ENCODE measurements at regions not wholly inside any gene's neighbourhood (a gene's known extent, or its start where the extent isn't known, plus 50 kb on each side); places are given as distances from the start of the nearest gene placed in this dataset.

DNA sequence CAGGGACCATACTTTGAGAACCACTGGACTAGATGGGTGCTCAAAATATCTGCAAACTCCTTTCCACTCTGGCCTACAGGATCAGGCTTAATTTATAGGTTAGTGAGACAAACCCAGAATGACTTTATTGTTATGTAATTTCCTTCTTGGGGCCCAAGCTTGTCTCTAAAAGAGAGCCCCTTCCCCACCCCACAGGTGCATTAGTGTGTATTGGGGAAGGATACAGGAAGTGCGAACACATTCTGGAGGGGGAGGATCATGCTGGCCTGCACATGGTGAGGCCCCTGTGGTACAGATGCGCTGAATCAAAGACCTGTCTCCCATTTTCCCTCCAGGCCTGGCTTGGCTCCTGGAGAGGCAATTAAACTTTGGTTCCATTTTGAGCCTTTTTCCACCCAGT is 273.0 kb upstream of the LRTM1 start:
- TF ChIP-seq, protein P1, sequence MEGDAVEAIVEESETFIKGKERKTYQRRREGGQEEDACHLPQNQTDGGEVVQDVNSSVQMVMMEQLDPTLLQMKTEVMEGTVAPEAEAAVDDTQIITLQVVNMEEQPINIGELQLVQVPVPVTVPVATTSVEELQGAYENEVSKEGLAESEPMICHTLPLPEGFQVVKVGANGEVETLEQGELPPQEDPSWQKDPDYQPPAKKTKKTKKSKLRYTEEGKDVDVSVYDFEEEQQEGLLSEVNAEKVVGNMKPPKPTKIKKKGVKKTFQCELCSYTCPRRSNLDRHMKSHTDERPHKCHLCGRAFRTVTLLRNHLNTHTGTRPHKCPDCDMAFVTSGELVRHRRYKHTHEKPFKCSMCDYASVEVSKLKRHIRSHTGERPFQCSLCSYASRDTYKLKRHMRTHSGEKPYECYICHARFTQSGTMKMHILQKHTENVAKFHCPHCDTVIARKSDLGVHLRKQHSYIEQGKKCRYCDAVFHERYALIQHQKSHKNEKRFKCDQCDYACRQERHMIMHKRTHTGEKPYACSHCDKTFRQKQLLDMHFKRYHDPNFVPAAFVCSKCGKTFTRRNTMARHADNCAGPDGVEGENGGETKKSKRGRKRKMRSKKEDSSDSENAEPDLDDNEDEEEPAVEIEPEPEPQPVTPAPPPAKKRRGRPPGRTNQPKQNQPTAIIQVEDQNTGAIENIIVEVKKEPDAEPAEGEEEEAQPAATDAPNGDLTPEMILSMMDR (IDR thresholded peaks at IDR 0.05), result no peak
- TF ChIP-seq POLR2A (IDR thresholded peaks at IDR 0.05), result no peak
